HG02759 (cell line): ENCODE measurements at regions not wholly inside any gene's neighbourhood (a gene's known extent, or its start where the extent isn't known, plus 50 kb on each side); places are given as distances from the start of the nearest gene placed in this dataset.

Experiments
- ATAC-seq: cut with Tn5 transposase; IDR thresholded peaks from one replicate; pipeline ENCODE4 v1.9.1; 2021; ENCODE audit warnings: mild to moderate bottlenecking, moderate library complexity; ENCODE audit not compliant: unreplicated experiment

DNA sequence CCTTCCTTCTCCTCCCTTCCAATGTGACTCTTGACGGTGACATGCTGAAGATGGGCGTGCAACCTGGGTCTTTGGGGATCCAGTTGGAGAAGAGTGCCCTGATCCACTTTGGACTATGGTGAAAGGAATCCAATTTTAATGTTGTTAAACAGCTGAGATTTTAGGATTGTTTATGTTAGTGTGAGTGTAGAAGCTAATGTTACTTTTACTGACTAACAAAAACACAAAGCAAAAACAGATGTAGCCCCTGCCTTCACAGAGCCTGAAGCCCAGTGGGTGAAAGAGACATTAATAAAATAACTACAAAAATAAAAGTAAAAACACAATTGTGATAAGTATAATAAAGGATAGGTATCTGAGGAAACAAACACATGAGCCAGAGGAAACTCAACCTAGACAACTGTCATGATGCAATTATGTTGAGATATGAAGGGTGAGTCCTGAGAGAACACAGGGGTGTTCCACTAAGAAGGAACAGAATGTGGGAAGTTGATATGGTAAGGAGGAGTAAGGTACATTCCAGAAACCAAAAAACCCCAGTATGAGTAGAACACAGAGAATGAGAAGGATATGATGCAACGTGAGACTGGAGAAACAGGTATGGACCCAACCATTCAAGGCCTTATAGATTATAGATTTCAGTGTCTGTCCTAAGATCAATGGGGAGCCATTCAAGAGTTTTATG is 115.1 kb upstream of the PMFBP1 start:
- ATAC-seq = no peak

DNA sequence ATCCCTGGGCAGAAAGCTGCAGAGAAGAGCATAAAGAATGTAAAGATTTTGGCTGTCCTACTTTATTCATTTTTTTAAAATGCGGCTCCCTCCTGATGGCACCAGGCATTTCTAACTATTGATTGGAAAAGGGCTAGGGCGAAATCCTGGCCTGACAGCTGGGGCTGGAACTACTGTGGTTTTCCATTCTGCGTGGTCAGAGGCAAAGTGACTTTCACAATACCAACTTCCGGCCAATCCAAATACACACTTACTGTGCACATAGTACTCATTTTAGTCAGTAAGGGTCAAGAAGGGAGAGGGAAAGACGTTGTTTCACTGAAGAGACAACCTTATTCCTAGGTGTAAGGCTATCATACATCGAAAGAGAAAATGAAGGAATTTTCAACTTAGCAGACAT is 113.8 kb upstream of the PMFBP1 start:
- no peak for ATAC-seq

- ATAC-seq = no peak
Measured at GRCh38 chr16:72285324-72285723, 113.4 kb upstream of the PMFBP1 start.

DNA sequence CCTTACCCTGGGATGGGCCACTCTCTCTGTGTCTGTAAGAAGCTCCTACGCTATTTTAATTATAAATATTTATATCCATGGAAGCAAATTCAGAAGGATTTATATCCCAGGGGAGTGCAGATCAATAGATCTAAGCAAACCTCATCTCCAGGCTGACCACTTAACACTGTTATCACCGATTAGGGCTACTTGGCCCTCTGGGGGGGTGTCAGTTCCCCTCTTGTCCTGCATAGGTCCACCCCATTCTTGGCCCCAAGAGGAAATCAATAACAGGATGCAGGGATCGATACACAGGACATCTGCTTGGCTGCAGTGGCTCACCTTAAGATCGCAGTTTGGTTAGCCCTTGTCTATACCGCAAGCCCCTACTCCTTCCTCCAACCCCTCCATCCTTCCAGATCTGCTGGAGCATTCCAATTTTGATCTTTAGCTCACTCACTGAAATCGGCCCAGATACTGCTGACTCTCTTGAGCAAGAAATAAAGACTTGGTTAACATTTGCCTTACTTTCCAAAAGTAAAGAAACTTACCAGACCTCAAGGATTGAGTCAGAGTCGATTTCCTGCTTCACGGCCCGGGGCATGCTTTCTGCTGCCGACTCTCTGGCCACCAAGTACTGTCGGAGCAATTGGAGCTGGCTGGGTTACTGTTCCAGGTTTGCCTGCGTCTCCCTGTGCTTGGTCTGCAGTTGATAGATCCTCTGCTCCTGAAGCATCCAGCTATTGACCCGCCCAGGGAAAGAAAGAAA is 112.3 kb upstream of the PMFBP1 start:
- no peak for ATAC-seq

GRCh38 chr16:72282362-72282761 is 110.4 kb upstream of the PMFBP1 start:
- no peak for ATAC-seq

DNA sequence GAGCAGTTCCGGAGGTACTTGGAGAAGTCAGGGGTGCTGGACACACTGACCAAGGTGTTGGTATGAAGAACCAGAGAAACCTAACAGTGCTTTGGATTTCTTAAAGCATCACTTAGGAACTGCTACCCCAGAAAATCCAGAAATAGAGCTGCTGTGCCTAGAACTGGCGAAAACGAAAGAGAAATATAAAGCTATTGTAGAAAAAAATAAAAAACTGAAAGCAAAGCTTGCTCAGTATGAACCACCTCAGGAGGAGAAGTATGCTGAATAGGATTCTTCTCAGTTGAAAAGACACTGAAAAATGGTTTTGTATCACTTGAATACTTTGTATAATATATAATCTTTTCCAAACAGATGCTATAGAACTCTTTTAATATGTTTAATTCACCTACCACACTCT is 106.3 kb upstream of the PMFBP1 start:
- no peak for ATAC-seq

DNA sequence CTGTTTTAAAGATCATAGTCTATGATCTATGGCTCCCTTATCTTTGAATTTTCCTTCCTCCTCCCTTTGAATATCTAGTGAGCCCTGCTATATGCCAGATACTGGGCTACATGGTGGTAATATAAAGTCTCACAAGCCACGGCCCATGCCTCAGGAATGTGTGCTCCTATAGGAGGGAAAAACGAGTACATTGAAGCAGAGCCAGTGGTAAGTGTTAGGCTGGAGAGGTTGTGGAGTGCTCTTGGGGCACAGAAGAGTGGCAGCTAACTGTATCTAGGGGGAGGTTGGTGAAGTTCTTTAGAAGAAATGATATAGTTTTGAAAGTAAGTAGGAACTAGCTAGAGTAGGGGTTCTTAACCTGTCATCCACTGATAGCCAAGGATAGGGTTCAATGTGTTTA is 105.8 kb upstream of the PMFBP1 start:
- no peak for ATAC-seq

GRCh38 chr16:72271699-72272240 is 99.8 kb upstream of the PMFBP1 start:
- no peak for ATAC-seq

DNA sequence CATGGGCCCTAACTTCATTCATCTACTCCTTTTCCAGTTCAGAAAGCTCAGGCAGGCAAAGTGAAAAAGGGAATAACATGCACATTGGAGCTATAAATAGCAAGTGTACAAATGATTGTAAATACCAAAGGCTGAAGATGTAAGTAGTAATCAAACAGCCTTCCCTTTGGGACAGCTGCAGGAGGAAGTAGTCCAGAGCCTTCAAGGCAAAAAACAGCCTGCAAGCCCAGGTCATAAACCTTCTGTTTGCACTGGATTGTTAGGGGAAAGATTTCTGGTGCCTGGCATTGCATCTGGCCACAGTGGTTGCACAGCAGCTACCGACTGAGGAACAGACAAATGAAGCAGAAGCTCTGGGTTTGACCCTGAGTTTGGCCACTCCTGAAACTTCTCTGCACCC is 98.6 kb upstream of the PMFBP1 start:
- no peak for ATAC-seq

GRCh38 chr16:72266836-72267235 is 94.9 kb upstream of the PMFBP1 start:
- ATAC-seq = no peak

- no peak for ATAC-seq
Measured at GRCh38 chr16:72264771-72265170, 92.8 kb upstream of the PMFBP1 start.

- no peak for ATAC-seq
Measured at GRCh38 chr16:72262711-72263110, 90.8 kb upstream of the PMFBP1 start.

DNA sequence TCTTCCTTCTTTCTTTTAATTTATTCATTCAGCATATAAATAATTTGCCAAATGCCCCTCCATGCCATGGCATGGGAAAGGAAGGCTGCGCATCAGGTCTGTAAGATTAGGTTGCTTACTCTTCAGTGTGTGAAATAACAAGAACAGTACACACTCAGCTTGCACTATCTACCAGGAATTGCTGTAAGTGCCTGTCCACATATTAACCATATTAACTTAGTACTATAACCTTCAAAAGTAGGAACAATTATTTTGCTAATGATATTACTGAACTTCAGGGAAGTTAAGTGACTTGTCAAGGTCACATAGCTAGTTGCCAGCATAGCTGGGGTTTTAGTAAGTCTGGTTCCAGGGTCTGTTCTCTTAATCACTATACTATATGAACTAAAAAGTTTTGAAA is 89.2 kb upstream of the PMFBP1 start:
- ATAC-seq = no peak

- no peak for ATAC-seq
Measured at GRCh38 chr16:72256398-72257066, 84.6 kb upstream of the PMFBP1 start.

- no peak for ATAC-seq
Measured at GRCh38 chr16:72255786-72256185, 83.8 kb upstream of the PMFBP1 start.

DNA sequence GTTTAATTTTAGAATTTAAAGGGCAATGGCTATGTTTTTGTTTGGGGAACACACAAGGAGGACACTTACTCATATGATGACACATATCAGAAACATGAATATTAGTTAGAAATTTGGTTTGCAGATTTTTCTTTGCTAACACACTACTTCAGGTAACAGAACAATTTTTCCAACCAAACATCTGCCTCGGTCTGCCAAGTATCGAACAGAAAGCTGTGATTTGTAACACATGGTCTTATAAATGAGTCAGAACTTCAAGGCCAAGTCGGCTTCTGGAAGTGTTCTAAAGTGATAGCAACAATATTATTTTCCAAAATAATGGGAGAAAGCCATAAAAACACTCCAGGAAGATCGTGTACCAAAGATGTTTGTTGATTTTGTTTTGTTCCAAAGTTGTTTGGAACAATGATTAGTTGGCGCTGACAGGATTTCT is 75.9 kb upstream of the PMFBP1 start:
- no peak for ATAC-seq

- ATAC-seq = peak; percentile 85
Measured at GRCh38 chr16:72246423-72246822, 74.5 kb upstream of the PMFBP1 start.

DNA sequence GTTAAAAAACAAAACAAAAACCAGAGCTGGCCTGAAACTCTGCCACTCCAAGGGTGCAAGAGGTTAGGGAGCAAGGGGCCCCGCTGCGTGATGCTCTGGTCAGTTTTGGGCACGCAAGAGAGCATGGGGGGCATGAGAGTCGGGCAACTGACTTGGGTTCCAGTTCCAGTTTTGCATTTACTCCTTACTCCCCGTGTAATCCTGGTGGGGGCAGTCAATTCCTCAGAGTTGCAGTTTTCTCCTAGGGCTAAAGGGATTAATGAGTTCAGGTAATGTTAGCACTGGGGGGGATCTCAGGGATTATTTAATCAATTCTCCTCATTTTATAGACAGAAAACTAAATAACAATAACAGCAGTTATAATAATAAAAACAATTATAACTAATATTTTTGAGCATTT is 72.9 kb upstream of the PMFBP1 start:
- ATAC-seq = no peak

DNA sequence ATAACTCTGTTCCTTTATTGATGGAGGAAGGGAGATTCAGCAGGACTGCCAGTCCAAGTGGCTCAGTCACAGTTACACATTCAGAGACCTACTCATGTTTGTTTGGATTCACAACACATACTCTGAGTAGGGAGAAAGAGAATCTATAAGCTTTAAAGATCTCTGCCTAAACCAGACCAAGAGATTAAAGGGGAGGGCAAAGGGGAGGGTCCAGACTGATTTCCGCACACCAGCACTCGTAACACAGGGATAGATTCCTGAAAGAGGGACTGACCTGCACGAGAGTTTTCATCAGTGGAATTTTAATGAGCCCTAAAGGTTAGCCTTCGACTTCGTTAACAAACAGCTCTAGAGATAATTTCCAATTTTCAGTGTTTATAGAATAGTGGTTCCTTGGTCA is 71.7 kb upstream of the PMFBP1 start:
- ATAC-seq = no peak

DNA sequence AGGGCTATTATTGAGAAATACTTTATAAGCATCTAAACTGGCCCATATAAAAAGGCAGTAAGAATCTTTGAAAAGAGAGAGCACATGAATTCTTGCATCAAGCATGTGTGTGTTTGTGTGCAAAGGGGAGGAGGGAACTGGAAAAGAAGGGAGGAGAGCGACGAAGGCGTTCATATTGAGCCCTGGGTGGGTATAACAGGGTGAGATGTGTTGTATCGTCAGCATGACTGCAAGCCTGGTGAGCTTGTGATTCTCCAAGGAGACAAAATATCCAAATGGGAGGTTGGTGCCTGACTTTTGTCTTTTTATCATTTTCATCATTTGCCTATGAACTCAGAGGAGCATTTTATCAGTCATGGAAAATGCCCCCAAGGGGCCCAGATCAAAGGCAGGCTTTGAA is 70.8 kb upstream of the PMFBP1 start:
- no peak for ATAC-seq

DNA sequence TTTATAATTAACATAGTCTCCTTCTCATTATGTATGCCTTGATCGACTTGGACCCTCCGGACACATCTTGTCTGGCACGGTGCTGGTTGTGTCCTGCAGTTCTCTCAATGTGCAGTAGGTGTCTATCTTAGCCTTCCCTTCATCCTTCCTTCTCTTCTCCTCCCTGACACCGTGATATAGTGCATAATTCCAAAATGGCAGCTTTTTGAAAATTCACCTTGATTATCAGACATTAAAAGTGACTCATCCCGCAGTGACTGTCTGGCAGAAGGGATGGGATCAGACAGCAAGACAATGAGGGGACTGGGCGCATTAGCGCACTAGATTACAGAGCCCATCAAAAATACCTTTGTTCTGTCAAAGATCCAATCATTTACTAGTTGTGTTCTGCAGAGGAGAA is 70.0 kb upstream of the PMFBP1 start:
- no peak for ATAC-seq

DNA sequence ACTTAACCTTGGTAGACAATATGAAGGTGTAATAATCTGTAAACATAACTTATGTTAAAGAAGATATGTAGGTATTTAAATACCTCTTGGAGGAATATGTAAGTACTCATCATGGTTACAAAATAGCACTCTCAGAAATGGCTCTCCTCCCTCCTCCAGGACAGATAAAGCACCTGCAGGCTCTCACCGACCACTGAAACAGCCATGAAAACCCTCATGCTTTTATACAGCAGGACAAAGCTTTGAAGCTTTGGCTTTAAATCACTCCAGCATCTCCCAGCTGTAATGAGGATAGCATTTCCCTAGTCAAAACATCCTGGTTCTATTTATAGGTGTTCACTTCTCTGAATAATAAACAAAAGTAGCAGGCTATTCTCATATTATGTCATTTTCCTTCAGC is 69.1 kb upstream of the PMFBP1 start:
- ATAC-seq = no peak
